Prostate gland (tissue), 2 donors: ENCODE measurements at regions not wholly inside any gene's neighbourhood (a gene's known extent, or its start where the extent isn't known, plus 50 kb on each side); places are given as distances from the start of the nearest gene placed in this dataset.

Experiments
- CTCF ChIP-seq, 4 experiments: fragments of 200-600 bp in 2 of 4; fragments of 450-650 bp in 2 of 4; sonication (generic) in 2 of 4; IDR thresholded peaks; 1 replicate in 3 of 4; 2 replicates in 1 of 4; pipeline ENCODE4 v1.5.1; 2016 to 2019; ENCODE audit warnings: antibody characterized with exemption in 4 of 4, mild to moderate bottlenecking in 2 of 4, moderate library complexity in 2 of 4
- POLR2A ChIP-seq: fragments of 450-650 bp; IDR thresholded peaks from one replicate; pipeline ENCODE4 v1.6.1; 2016; ENCODE audit warnings: antibody characterized with exemption, mild to moderate bottlenecking
- POLR2AphosphoS5 ChIP-seq: sonication (generic); formaldehyde crosslinking; IDR thresholded peaks from one replicate; pipeline ENCODE4 v1.6.1; 2017; ENCODE audit warnings: antibody characterized with exemption

GRCh38 chrX:133475521-133475920 is 60.2 kb upstream of the GPC4 start:
- TF ChIP-seq POLR2A (no peak), POLR2AphosphoS5 (no peak), CTCF (IDR thresholded peaks at IDR 0.05) (no peak)
